ENCODE measurements at regions not wholly inside any gene's neighbourhood (a gene's known extent, or its start where the extent isn't known, plus 50 kb on each side); places are given as distances from the start of the nearest gene placed in this dataset.

DNA sequence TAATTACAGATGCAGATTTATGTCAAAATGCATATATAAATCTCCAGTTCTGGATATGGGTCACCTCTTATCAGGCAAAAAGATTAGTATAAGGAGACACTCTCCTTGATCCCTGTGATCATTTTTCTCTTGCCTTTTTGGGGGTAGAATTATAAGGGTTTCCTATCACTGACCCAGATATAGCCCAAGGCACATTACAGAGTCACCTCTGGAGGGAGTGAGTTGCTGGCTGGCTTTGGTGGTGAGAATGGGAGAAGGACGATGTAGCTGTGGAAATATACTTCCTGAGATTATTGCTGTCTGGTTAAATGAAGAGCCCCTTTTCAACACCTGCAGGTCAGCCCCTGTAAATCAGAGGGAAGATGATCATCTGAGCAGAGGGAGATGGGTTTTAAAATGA, 418.7 kb downstream of the MTX2 start:
- no peak for TF ChIP-seq CTCF (IDR thresholded peaks at IDR 0.05)
- peaks cover 1% of the 10 kb centered on the region for H3K4me1 Mint-ChIP-seq
- no peak overlapping the region for H3K4me3 Mint-ChIP-seq
- H3K27me3 Mint-ChIP-seq (ENCODE audit: low read depth, poor library complexity), result no peaks in the 10 kb centered on the region
- no peaks in the 10 kb centered on the region for H3K9me3 Mint-ChIP-seq
- no peak for DNase-seq
- H3K36me3 Mint-ChIP-seq (ENCODE audit: low read depth), result no peaks in the 10 kb centered on the region
- no peak overlapping the region for H3K27ac Mint-ChIP-seq

DNA sequence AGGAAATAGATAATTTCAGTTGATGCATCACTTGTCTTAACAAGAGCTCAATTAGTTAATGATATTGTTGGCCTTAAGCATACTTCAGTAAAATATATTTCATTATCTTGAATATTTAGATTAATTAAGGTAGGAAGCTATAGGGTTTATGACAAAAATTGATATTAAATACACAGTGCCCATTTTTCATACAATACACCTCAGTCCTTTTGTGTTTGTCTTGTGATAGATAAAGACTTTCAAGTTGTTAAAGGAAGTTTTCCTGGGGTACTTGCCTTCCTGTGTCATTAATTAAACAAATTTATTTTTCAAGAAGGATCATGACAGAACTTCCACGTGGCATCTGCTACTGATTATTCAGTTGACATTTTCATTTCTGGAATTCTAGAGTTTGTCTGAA, 420.5 kb downstream of the MTX2 start:
- H3K4me3 Mint-ChIP-seq, result no peak overlapping the region
- H3K27me3 Mint-ChIP-seq (ENCODE audit: low read depth, poor library complexity), result no peaks in the 10 kb centered on the region

DNA sequence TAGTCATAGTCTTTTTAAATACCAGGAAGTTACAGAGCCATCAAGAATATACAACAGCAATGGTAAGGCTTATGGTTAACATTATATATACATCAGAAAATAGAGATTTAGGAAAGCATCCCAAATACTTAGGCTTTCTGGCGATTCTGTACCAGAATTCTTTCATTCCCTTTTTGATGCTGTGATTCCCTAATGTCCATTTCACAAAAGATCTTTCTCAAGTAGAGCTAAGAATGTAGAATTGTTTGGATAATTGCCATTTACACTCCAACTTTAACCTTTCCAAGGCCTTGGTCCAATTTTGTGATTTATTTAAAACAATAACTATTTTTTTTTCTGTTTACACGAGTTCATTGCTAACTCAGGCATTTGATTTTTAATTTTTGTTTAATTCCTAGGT, 422.2 kb downstream of the MTX2 start:
- Mint-ChIP-seq H3K27ac (no peak overlapping the region), H3K4me3 (no peak overlapping the region), H3K36me3 (ENCODE audit: low read depth) (no peaks in the 10 kb centered on the region), H3K4me1 (no peaks in the 10 kb centered on the region), H3K9me3 (no peaks in the 10 kb centered on the region), H3K27me3 (ENCODE audit: low read depth, poor library complexity) (no peaks in the 10 kb centered on the region)
- no peak for DNase-seq
- TF ChIP-seq CTCF (IDR thresholded peaks at IDR 0.05), result no peak

More for the DNA sequence above, 420.5 kb downstream of the MTX2 start:
- H3K9me3 Mint-ChIP-seq, result no peaks in the 10 kb centered on the region
- TF ChIP-seq CTCF (IDR thresholded peaks at IDR 0.05), result no peak
- no peaks in the 10 kb centered on the region for H3K36me3 Mint-ChIP-seq (ENCODE audit: low read depth)
- H3K4me1 Mint-ChIP-seq, result no peaks in the 10 kb centered on the region
- H3K27ac Mint-ChIP-seq, result no peak overlapping the region
- DNase-seq, result no peak

DNA sequence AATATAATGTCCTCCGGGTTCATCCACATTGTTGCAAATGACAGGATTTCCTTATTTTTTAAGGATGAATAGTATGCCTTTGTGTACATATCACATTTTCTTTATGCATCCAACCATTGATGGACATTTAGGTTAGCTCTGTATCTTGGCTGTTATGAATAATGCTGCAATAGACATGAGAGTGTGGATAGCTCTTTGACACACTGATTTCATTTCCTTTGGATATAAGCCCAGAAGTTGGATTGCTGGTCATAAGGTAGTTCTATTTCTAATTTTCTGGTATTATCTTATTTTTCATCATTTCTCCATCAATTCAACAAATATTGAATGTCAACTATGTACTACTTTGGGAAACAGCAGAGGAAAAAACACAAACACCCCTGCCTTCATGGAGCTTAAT, 423.3 kb downstream of the MTX2 start:
- no peaks in the 10 kb centered on the region for H3K4me1 Mint-ChIP-seq
- DNase-seq, result no peak
- no peaks in the 10 kb centered on the region for H3K9me3 Mint-ChIP-seq
- no peak overlapping the region for H3K4me3 Mint-ChIP-seq
- no peaks in the 10 kb centered on the region for H3K36me3 Mint-ChIP-seq (ENCODE audit: low read depth)
- no peak overlapping the region for H3K27ac Mint-ChIP-seq
- TF ChIP-seq CTCF (IDR thresholded peaks at IDR 0.05), result no peak
- H3K27me3 Mint-ChIP-seq (ENCODE audit: low read depth, poor library complexity), result no peaks in the 10 kb centered on the region

DNA sequence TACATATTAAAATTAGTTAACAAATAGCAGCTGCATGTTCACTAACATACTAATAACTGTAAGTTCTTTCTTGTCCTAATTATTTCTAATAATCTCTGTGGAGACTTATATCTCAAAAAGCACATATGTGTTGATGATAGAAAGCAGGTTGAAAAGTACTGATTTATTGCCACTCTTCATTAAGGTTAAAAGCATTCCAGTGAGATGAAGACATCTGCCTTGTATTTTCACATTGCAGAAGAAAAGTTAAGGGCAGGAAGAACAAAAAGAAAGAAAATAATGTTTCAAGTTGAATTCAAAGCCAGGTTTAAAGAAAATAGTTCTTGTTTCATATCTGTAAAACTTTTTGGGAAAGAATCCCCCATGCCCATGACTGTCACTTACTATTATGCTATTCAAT, 429.9 kb downstream of the MTX2 start:
- Mint-ChIP-seq H3K4me1 (peaks cover 14% of the 10 kb centered on the region), H3K27me3 (ENCODE audit: low read depth, poor library complexity) (no peaks in the 10 kb centered on the region), H3K9me3 (no peaks in the 10 kb centered on the region), H3K36me3 (ENCODE audit: low read depth) (no peaks in the 10 kb centered on the region), H3K4me3 (no peak overlapping the region), H3K27ac (no peak overlapping the region)
- no peak for DNase-seq
- TF ChIP-seq CTCF (IDR thresholded peaks at IDR 0.05), result no peak

- H3K4me3 Mint-ChIP-seq, result no peak overlapping the region
- H3K27me3 Mint-ChIP-seq (ENCODE audit: low read depth, poor library complexity), result no peaks in the 10 kb centered on the region
- TF ChIP-seq CTCF (IDR thresholded peaks at IDR 0.05), result no peak
- H3K4me1 Mint-ChIP-seq, result peaks cover 20% of the 10 kb centered on the region
- no peak overlapping the region for H3K27ac Mint-ChIP-seq
- no peak for DNase-seq
- no peaks in the 10 kb centered on the region for H3K9me3 Mint-ChIP-seq
- no peaks in the 10 kb centered on the region for H3K36me3 Mint-ChIP-seq (ENCODE audit: low read depth)
These were observed 430.4 kb downstream of the MTX2 start for GRCh38 chr2:176699644-176700043.
